PC-3 (cell line): ENCODE measurements at regions not wholly inside any gene's neighbourhood (a gene's known extent, or its start where the extent isn't known, plus 50 kb on each side); places are given as distances from the start of the nearest gene placed in this dataset.
A peak's percentile ranks its signal among the peaks of the same experiment; 100 is the strongest.

Source experiments
- ATAC-seq: fragments of 200-7000 bp; cut with Tn5 transposase; 2 replicates; pipeline ENCODE4 v1.9.1; 2020; ENCODE audit warnings: mild to moderate bottlenecking, moderate library complexity
- BruUV-seq: library from RNA; stranded (reverse); fragments of 400-500 nt; replicated peaks from 2 replicates; lab custom pipeline; 2021; lab: Mats Ljungman, UMichigan
- CTCF ChIA-PET: fragments of 300-600 bp; sonication (Branson Sonifier 250); formaldehyde crosslinking; loops from one replicate; lab custom pipeline; 2022; ENCODE audit warnings: antibody characterized with exemption; lab: Charles Lee
- POLR2A ChIA-PET: fragments of 300-600 bp; sonication (Branson Sonifier 250); formaldehyde crosslinking; loops from one replicate; lab custom pipeline; 2022; ENCODE audit warnings: antibody characterized with exemption; ENCODE audit not compliant: unreplicated experiment; lab: Charles Lee
- DNase-seq: peaks from one replicate; pipeline ENCODE4 v3.0.0-alpha.2; 2015
- H2AFZ ChIP-seq: fragments of 300-600 bp; sonication (generic); 2 replicates; pipeline ENCODE4 v1.6.0; 2016; ENCODE audit warnings: antibody characterized with exemption, low read length
- H3F3A ChIP-seq: fragments of 300-600 bp; sonication (generic); one replicate; pipeline ENCODE4 v1.6.0; 2017; ENCODE audit warnings: antibody characterized with exemption, low read length, control low read depth, mild to moderate bottlenecking; ENCODE audit not compliant: unreplicated experiment
- H3K27ac ChIP-seq: fragments of 300-600 bp; sonication (generic); 2 replicates; pipeline ENCODE4 v1.5.1; 2016; ENCODE audit warnings: mild to moderate bottlenecking, low read length
- H3K27me3 ChIP-seq: fragments of 300-600 bp; sonication (generic); 2 replicates; pipeline ENCODE4 v1.6.1; 2016; ENCODE audit warnings: low read length, mixed read lengths
- H3K36me3 ChIP-seq: fragments of 300-600 bp; sonication (generic); 2 replicates; pipeline ENCODE4 v1.6.1; 2016; ENCODE audit warnings: low read depth, mixed run types, low read length, mixed read lengths
- H3K4me1 ChIP-seq: fragments of 300-600 bp; sonication (generic); 2 replicates; pipeline ENCODE4 v1.5.1; 2016; ENCODE audit warnings: low read length; ENCODE audit not compliant: insufficient read depth
- H3K4me2 ChIP-seq: fragments of 300-600 bp; sonication (generic); 2 replicates; pipeline ENCODE4 v1.6.0; 2016; ENCODE audit warnings: low read length
- H3K4me3 ChIP-seq: fragments of 300-600 bp; sonication (generic); 2 replicates; pipeline ENCODE4 v1.5.1; 2016; ENCODE audit warnings: mild to moderate bottlenecking, low read length, mixed read lengths
- H3K79me2 ChIP-seq: fragments of 300-600 bp; sonication (generic); 2 replicates; pipeline ENCODE4 v1.6.1; 2017; ENCODE audit warnings: low read length, mixed read lengths
- H3K9ac ChIP-seq: fragments of 300-600 bp; sonication (generic); 2 replicates; pipeline ENCODE4 v1.6.0; 2016; ENCODE audit warnings: mild to moderate bottlenecking, low read length
- H3K9me2 ChIP-seq: fragments of 300-600 bp; sonication (generic); replicated peaks from 2 replicates; pipeline ENCODE4 v1.6.1; 2016; ENCODE audit warnings: mixed run types, low read length, mixed read lengths
- H3K9me3 ChIP-seq: fragments of 300-600 bp; sonication (generic); 2 replicates; pipeline ENCODE4 v1.6.1; 2016; ENCODE audit warnings: low read length, mixed read lengths
- H4K20me1 ChIP-seq: fragments of 300-600 bp; sonication (generic); 2 replicates; pipeline ENCODE4 v1.6.1; 2016; ENCODE audit warnings: low read length, mixed read lengths
- EZH2 ChIP-seq: fragments of 300-600 bp; sonication (generic); IDR thresholded peaks from one replicate; pipeline ENCODE4 v1.6.1; 2017; ENCODE audit warnings: antibody characterized with exemption, mild to moderate bottlenecking, low read length; ENCODE audit not compliant: unreplicated experiment
- EZH2phosphoT487 ChIP-seq: fragments of 300-600 bp; sonication (generic); IDR thresholded peaks from 2 replicates; pipeline ENCODE4 v1.6.1; 2018; ENCODE audit warnings: mild to moderate bottlenecking, antibody characterized with exemption, low read length, borderline replicate concordance
- intact Hi-C: fragments of 100-400 bp; cut with micrococcal nuclease; formaldehyde crosslinking; loops from 2 replicates; pipeline ENCODE4 v1.9.0; 2023
- TF ChIP-seq, protein P1 (sequence below): fragments of 300-600 bp; sonication (generic); conservative IDR thresholded peaks from 2 replicates; pipeline ENCODE4 v1.5.1; 2017; ENCODE audit warnings: antibody characterized with exemption, low read depth, mild to moderate bottlenecking, low read length

DNA sequence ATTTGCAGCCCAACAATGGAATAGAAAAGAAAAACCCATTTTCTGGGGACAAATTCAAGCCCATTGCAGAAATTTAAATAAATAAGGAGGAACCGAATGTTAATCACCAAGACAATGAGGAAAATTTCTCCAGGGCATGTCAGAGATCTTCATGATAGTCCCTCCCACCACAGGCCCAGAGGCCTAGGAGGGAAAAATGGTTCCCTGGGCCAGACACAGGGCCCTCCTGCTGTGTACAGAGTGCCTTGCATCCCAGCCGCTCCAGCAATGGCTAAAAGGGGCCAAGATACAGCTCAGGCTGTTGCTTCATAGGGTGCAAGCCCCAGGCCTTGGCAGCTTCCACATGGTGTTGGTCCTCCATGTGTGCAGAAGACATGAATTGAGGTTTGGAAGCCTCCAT is 73.4 kb upstream of the FOXE1 start:
- Histone ChIP-seq H3K4me3 (no peak overlapping the region), H3K79me2 (no peaks in the 10 kb centered on the region), H3K9ac (no peak overlapping the region), H3K4me1 (no peaks in the 10 kb centered on the region), H3K4me2 (no peak overlapping the region), H3K36me3 (no peaks in the 10 kb centered on the region), H3K9me2 (no peaks in the 10 kb centered on the region), H3F3A (no peaks in the 10 kb centered on the region), H3K27ac (no peak overlapping the region), H4K20me1 (no peaks in the 10 kb centered on the region), H2AFZ (no peak overlapping the region), H3K9me3 (no peaks in the 10 kb centered on the region), H3K27me3 (no peaks in the 10 kb centered on the region)
- intact Hi-C loops: no loop called here
- no TSS peak for BruUV-seq
- ChIA-PET CTCF (no interaction called here), POLR2A (no interaction called here)
- TF ChIP-seq EZH2phosphoT487: no peak
- TF ChIP-seq, protein P1, sequence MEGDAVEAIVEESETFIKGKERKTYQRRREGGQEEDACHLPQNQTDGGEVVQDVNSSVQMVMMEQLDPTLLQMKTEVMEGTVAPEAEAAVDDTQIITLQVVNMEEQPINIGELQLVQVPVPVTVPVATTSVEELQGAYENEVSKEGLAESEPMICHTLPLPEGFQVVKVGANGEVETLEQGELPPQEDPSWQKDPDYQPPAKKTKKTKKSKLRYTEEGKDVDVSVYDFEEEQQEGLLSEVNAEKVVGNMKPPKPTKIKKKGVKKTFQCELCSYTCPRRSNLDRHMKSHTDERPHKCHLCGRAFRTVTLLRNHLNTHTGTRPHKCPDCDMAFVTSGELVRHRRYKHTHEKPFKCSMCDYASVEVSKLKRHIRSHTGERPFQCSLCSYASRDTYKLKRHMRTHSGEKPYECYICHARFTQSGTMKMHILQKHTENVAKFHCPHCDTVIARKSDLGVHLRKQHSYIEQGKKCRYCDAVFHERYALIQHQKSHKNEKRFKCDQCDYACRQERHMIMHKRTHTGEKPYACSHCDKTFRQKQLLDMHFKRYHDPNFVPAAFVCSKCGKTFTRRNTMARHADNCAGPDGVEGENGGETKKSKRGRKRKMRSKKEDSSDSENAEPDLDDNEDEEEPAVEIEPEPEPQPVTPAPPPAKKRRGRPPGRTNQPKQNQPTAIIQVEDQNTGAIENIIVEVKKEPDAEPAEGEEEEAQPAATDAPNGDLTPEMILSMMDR: no peak
- no peak for TF ChIP-seq EZH2
- no peak for DNase-seq
- ATAC-seq: no peak

DNA sequence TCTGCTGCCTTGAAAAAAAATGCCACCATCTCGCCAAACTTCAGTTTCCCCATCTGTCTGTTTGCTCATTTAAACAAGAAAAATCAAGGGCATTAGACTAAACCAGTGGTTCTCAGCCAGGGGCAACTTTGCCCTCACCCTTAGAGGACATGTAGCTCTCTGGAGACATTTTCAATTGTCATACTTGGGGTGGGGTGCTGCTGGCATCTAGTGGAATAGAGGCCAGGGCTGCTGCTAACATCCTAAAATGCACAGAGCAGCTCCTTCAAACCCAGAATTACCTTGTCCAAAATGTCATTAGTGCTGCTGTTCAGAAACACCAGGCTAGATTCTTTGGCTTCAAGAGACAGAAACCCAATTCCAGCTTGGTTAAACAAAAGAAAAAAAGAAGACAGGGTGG is 71.1 kb upstream of the FOXE1 start:
- CTCF ChIA-PET: no interaction called here
- Histone ChIP-seq H3K9me2 (no peaks in the 10 kb centered on the region), H3K9ac (no peak overlapping the region), H4K20me1 (no peaks in the 10 kb centered on the region), H3K36me3 (no peaks in the 10 kb centered on the region), H3K4me2 (no peak overlapping the region), H3K4me3 (no peak overlapping the region), H3K27me3 (no peaks in the 10 kb centered on the region), H3K79me2 (no peaks in the 10 kb centered on the region), H2AFZ (no peak overlapping the region), H3F3A (no peaks in the 10 kb centered on the region), H3K4me1 (peaks cover 8% of the 10 kb centered on the region; the same call in 1 of the 2 replicates), H3K9me3 (no peaks in the 10 kb centered on the region), H3K27ac (no peak overlapping the region)
- ATAC-seq: no peak
- intact Hi-C loops: no loop called here
- POLR2A ChIA-PET: no interaction called here
- TF ChIP-seq EZH2: no peak
- TF ChIP-seq, protein P1: no peak
- no peak for TF ChIP-seq EZH2phosphoT487
- DNase-seq: no peak
- BruUV-seq: no TSS peak

DNA sequence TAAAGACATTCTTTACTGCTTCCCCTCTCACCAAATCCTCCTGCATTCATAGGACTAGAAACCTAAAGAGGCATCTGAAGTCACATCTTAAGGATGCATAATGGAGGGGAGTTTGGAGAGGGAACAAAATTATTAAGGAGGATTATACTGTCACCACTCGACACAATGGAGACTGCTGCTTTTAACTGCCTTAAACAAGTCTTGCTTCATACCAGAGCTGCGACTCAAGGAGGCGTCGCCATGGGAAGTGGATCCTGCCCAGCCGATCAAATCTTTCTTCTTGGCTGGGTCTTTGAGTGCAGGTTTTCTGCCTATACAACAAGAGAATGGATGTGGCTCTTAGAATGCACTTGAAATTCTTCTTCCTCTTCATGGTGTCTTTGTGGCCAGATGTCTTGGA is 66.7 kb upstream of the FOXE1 start:
- POLR2A ChIA-PET: no interaction called here
- CTCF ChIA-PET: no interaction called here
- intact Hi-C loops: no loop called here
- Histone ChIP-seq H3K9ac (no peak overlapping the region), H3K9me2 (no peaks in the 10 kb centered on the region), H3K36me3 (no peaks in the 10 kb centered on the region), H3K9me3 (no peaks in the 10 kb centered on the region), H4K20me1 (no peaks in the 10 kb centered on the region), H3K4me2 (peak overlapping the region; percentile 56), H3K4me3 (no peak overlapping the region), H3F3A (no peaks in the 10 kb centered on the region), H3K79me2 (no peaks in the 10 kb centered on the region), H2AFZ (peak overlapping the region; percentile 67; the same call in 1 of the 2 replicates), H3K27ac (0 out of 2 replicates have a peak overlapping the region, but pooled peaks have one; percentile 13), H3K4me1 (peaks cover 20% of the 10 kb centered on the region), H3K27me3 (no peaks in the 10 kb centered on the region)
- no TSS peak for BruUV-seq
- DNase-seq (peak; percentile 70), ATAC-seq (peak; percentile 88)
- TF ChIP-seq EZH2 (no peak), EZH2phosphoT487 (no peak)
- TF ChIP-seq, protein P1: no peak
